HG02885 (cell line): ENCODE measurements at regions not wholly inside any gene's neighbourhood (a gene's known extent, or its start where the extent isn't known, plus 50 kb on each side); places are given as distances from the start of the nearest gene placed in this dataset.
"Not testable (repeated sequence)": the region's sequence is repeated elsewhere in the genome, so short reads cannot be mapped to it uniquely, and the experiment has no call there.

ENCODE experiments used
- ATAC-seq: cut with Tn5 transposase; IDR thresholded peaks from one replicate; pipeline ENCODE4 v1.9.1; 2021; ENCODE audit warnings: mild to moderate bottlenecking; ENCODE audit not compliant: unreplicated experiment, poor library complexity

DNA sequence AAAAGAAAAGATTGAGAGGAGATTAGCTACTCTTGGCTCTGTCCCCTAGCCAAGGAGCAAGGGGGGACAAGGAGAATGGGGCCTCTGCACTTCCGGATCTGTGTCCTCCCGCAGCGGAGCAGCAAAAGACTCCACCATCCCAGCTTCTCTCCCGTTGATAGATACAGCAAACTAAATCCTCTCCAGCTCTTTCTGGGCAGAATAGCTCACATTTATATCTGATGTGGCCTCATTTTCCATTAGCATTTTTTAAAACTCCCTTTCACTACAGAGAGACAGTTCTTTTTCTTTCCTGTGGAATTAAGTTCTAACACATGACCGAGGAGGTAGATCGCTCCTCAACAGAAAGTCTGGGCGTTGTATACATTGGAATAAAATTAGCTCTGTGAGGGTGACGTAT is 260.9 kb upstream of the SOX4 start:
- ATAC-seq: no peak

- ATAC-seq: no peak
Observed at GRCh38 chr6:21333715-21334114, 259.8 kb upstream of the SOX4 start.

DNA sequence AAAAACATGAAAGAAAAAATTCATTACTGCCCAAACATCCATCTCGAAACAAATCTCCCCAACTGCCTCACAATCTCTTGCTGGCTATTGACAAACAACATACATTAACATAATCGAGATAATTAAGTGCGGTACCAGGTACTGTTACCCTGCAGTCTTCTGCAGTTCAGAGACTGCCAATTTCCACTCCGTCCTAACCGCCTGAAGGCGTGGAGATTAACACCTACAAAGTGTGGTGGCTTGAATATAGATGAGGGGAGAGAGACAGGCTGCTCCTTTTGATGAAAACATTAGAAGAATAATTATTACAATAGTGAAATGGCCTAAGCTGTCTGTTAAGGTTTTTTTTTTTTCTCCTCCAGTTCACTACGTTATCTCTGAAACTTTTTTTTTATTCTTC is 258.9 kb upstream of the SOX4 start:
- no peak for ATAC-seq

DNA sequence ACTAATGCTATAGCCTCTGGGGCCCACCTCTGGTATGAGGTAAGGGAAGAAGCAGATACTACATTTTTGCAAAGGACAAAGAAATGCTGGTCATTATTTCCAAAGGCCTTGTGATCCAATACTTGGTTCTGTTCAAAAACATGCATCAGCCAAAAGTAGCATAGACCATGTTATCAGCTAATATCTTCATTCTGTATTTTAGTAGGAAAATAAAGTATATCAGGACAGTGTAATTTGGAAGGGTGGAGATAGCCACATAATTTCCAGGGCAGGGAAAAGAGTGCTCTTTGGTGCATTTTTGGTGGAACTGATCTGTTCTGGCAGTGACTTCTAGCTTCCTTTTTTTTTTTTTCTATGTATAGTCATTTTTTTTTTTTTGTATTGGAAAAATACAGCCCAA is 258.0 kb upstream of the SOX4 start:
- ATAC-seq: no peak

GRCh38 chr6:21337263-21337662 is 256.3 kb upstream of the SOX4 start:
- no peak for ATAC-seq

DNA sequence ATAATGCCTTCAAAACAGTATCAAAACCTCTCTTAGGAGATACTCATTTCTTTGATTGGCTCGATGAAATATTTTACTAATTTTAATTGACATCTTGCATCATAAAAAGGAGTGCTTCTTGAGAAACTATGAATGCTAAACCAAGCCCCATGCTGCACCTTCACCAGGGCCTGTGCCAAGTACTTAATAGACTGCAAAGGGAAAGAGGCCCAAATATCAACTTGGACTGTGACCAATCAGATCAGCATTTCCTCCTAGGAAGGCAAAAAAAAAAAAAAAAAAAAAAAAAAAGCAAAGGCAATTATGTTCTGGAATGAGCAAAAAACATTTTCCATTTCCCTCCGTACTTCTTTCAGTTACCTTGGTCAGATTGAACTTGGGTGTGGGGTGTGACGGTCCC is 253.0 kb upstream of the SOX4 start:
- no peak for ATAC-seq

GRCh38 chr6:21341910-21342309 is 251.6 kb upstream of the SOX4 start:
- no peak for ATAC-seq

GRCh38 chr6:21342501-21342900 is 251.1 kb upstream of the SOX4 start:
- no peak for ATAC-seq

GRCh38 chr6:21345704-21346103 is 247.8 kb upstream of the SOX4 start:
- ATAC-seq: not testable (repeated sequence)

GRCh38 chr6:21348146-21348503 is 245.4 kb upstream of the SOX4 start:
- no peak for ATAC-seq

DNA sequence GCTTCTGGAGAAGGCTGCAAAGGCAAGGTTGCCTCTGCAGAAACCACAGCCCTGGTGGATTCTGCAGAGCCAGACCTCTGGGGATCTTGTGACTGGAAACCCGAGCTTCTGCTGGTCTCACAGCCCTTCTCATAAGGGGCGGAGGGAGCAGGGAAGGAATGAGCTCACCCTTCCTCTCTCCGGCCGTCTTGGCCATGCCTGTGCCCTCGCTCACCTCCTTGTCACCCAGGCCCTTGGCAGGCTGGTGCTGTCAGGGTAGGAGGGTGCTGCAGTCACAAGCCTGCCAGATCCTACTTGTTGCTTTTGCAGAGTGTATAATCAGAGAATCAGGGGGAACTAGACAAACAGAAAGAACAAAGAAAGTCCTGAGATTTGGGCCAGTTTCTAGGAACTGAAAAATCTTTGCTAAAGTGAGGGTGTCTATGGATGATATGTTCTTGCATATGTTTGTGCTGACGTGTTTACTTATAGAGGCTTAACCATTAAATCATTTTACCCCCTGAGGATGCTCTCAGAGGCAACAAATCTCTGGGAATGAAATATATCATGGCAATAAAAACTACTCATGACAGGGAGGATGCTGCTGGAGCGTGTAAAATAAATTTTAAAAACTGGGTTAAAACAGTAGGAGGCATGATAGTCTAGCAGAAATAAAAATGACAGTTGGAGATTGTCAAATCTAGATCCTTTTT is 244.9 kb upstream of the SOX4 start:
- ATAC-seq: no peak

GRCh38 chr6:21349834-21350233 is 243.7 kb upstream of the SOX4 start:
- no peak for ATAC-seq

GRCh38 chr6:21350926-21351325 is 242.6 kb upstream of the SOX4 start:
- no peak for ATAC-seq

- ATAC-seq: no peak
Observed at GRCh38 chr6:21352131-21352530, 241.4 kb upstream of the SOX4 start.

DNA sequence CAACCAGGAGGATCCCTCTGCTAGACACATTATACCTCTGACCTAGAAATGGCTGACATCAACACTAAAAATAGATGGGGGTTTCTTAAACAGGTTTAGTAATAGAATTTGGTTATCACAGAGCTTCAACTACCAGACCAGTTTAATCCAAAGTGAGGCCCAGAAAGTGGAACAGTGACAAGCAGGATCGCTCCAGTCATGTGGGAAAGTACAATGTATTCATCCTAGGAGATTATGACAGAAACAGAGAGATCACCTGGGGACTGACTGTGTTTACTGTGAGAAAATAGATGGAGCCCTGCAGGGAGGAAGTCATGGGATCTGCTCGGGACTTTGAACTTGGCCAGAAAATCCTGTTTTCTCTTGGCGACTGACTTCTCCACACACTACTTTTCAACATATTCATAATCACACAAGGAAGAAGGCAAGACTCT is 238.7 kb upstream of the SOX4 start:
- ATAC-seq: peak; percentile 50

DNA sequence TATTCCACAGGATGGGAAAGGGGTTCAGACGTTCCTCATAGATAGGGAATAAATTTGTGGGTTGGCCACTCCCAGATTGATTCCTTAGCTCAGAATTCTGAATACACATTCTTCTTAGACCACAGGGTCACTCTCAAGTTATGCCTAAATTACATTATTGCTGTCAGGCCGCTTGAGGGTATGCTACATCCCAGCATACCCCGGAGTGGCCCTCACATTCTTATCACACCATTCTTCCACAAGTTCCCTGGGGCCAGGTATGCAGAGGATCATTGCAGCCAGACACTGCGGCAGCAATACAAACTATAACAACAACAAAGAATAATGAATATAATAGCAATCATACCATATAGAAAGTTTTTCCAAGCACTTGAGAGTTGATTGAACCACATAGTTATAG is 237.9 kb upstream of the SOX4 start:
- ATAC-seq: no peak

DNA sequence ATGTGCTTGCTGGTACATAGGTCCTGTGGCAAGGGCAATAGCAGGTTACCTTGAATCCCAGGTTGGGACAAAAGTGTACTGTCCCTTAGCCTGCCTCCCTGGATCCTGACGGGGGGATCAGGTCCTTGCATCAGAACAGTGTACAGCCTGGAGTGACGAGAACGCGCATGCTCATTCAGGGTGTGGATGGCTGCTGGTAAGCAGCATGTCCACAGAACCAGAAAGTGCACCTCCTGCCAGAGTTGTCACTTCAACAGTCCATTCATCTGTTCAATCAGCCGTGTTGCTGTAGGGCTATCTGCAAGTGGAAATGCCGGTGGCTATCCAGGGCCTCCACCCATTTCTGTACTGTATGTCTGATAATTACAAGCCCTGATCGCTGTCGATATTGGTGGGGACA is 236.3 kb upstream of the SOX4 start:
- ATAC-seq: no peak

GRCh38 chr6:21359926-21360325 is 233.6 kb upstream of the SOX4 start:
- ATAC-seq: no peak

DNA sequence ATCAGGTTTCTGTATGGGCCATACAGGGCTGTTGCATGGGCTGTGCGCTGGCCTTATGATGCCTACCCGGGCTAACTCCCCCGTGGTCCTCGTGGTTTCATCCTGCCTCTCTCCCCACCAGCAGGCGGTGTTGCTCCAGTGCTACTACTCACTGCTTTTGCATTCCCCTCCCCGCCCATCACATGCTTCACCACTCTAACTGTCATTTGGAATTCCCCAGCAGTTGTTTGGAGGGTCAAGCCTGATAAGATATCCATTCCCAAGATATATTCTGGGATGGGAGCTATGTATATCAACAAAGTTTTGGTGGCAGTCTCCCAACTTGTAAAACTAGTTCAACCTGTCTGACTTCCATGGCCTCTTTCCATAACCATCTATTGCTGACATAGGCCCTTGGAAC is 233.2 kb upstream of the SOX4 start:
- ATAC-seq: peak; percentile 75

DNA sequence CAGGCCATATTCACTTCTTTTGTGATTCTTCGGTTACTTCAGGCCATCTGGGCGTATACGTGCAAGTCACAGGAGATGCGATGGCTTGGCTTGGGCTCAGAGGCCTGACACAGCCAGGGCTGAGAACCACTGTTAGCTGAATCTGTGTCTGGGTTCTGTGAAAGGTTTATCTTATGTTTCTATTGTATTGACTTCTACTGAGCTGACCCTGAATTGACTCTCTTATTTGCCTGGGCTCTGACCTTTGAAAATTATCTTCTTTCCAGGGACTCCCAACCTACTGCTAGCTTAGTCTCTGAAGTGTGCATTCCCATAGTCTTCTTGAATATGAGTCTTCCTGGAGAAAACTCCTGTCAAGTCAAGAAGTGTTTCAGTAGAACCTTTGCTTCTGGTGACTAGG is 226.4 kb upstream of the SOX4 start:
- no peak for ATAC-seq

DNA sequence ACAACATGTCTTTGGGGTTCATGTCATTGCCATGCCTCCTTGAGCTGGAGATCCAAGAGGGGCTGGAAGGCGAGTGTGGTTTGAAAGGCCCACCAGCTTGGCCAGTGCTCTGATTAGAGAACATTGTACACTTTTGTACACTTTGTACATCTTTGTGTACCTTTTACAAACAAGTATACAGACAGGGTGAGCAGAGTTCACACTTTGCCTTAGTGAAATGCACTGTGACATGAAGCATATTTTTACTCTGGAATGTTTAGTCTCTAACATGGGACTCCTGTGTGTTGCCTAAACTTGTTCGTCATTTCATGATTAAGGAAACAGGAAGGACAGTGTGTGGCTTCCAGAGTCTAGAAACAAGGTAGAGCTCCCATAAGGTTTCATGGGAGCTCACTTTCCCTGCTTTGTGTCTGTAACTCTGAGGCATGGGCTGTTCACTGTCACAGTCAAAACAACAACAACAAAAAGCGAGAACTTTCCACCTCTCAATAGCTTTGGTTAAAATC is 225.8 kb upstream of the SOX4 start:
- ATAC-seq: no peak

- ATAC-seq: no peak
Observed at GRCh38 chr6:21371061-21371460, 222.5 kb upstream of the SOX4 start.
